ENCODE measurements at regions not wholly inside any gene's neighbourhood (a gene's known extent, or its start where the extent isn't known, plus 50 kb on each side); places are given as distances from the start of the nearest gene placed in this dataset.
A peak's percentile ranks its signal among the peaks of the same experiment; 100 is the strongest.

- TF ChIP-seq CTCF (IDR thresholded peaks at IDR 0.05; ENCODE audit: insufficient read depth, low read length, severe bottlenecking), result no peak
- H3K27me3 ChIP-seq (ENCODE audit: control insufficient read depth, insufficient read depth, low read length), result no peaks in the 10 kb centered on the region
- DNase-seq (ENCODE audit: low read depth) (peak; percentile 46), FAIRE-seq (no peak)
- H3K36me3 ChIP-seq (ENCODE audit: control insufficient read depth, insufficient read depth, low read length), result no peaks in the 10 kb centered on the region
- H3K4me3 ChIP-seq (ENCODE audit: low read depth, low read length), result no peak overlapping the region
These were observed 300.1 kb upstream of the TRAM1L1 start for GRCh38 chr4:117385526-117385925.

- Histone ChIP-seq H3K27me3 (ENCODE audit: control insufficient read depth, insufficient read depth, low read length) (no peaks in the 10 kb centered on the region), H3K36me3 (ENCODE audit: control insufficient read depth, insufficient read depth, low read length) (no peaks in the 10 kb centered on the region), H3K4me3 (ENCODE audit: low read depth, low read length) (no peak overlapping the region)
- DNase-seq (ENCODE audit: low read depth) (no peak), FAIRE-seq (no peak)
- no peak for TF ChIP-seq CTCF (IDR thresholded peaks at IDR 0.05; ENCODE audit: insufficient read depth, low read length, severe bottlenecking)
These were observed 301.7 kb upstream of the TRAM1L1 start for GRCh38 chr4:117387072-117387471.

GRCh38 chr4:117400039-117400835 is 314.9 kb upstream of the TRAM1L1 start:
- no peak for FAIRE-seq
- H3K4me3 ChIP-seq (ENCODE audit: low read depth, low read length), result no peak overlapping the region
- H3K36me3 ChIP-seq (ENCODE audit: control insufficient read depth, insufficient read depth, low read length), result no peaks in the 10 kb centered on the region
- no peaks in the 10 kb centered on the region for H3K27me3 ChIP-seq (ENCODE audit: control insufficient read depth, insufficient read depth, low read length)
- DNase-seq (ENCODE audit: low read depth), result peak; percentile 80
- no peak for TF ChIP-seq CTCF (IDR thresholded peaks at IDR 0.05; ENCODE audit: insufficient read depth, low read length, severe bottlenecking)

GRCh38 chr4:117412661-117413060 is 327.3 kb upstream of the TRAM1L1 start:
- TF ChIP-seq CTCF (IDR thresholded peaks at IDR 0.05; ENCODE audit: insufficient read depth, low read length, severe bottlenecking), result no peak
- DNase-seq (ENCODE audit: low read depth) (no peak), FAIRE-seq (no peak)
- no peaks in the 10 kb centered on the region for H3K27me3 ChIP-seq (ENCODE audit: control insufficient read depth, insufficient read depth, low read length)
- H3K4me3 ChIP-seq (ENCODE audit: low read depth, low read length), result no peak overlapping the region
- no peaks in the 10 kb centered on the region for H3K36me3 ChIP-seq (ENCODE audit: control insufficient read depth, insufficient read depth, low read length)

- TF ChIP-seq CTCF (IDR thresholded peaks at IDR 0.05; ENCODE audit: insufficient read depth, low read length, severe bottlenecking), result no peak
- no peaks in the 10 kb centered on the region for H3K36me3 ChIP-seq (ENCODE audit: control insufficient read depth, insufficient read depth, low read length)
- DNase-seq (ENCODE audit: low read depth) (peak; percentile 48), FAIRE-seq (no peak)
- H3K4me3 ChIP-seq (ENCODE audit: low read depth, low read length), result no peak overlapping the region
- no peaks in the 10 kb centered on the region for H3K27me3 ChIP-seq (ENCODE audit: control insufficient read depth, insufficient read depth, low read length)
These were observed 332.5 kb upstream of the TRAM1L1 start for GRCh38 chr4:117417856-117418255.

- DNase-seq (ENCODE audit: low read depth) (no peak), FAIRE-seq (no peak)
- Histone ChIP-seq H3K36me3 (ENCODE audit: control insufficient read depth, insufficient read depth, low read length) (no peaks in the 10 kb centered on the region), H3K4me3 (ENCODE audit: low read depth, low read length) (no peak overlapping the region), H3K27me3 (ENCODE audit: control insufficient read depth, insufficient read depth, low read length) (no peaks in the 10 kb centered on the region)
- TF ChIP-seq CTCF (IDR thresholded peaks at IDR 0.05; ENCODE audit: insufficient read depth, low read length, severe bottlenecking), result no peak
These were observed 335.6 kb upstream of the TRAM1L1 start for GRCh38 chr4:117420948-117421347.

Measured in bronchial epithelial cell (primary cell).